K562 (cell line): ENCODE measurements at regions not wholly inside any gene's neighbourhood (a gene's known extent, or its start where the extent isn't known, plus 50 kb on each side); places are given as distances from the start of the nearest gene placed in this dataset.
"Not testable (repeated sequence)": the region's sequence is repeated elsewhere in the genome, so short reads cannot be mapped to it uniquely, and the experiment has no call there.

Experiments used
- ATAC-seq: fragments of 200-7000 bp; cut with Tn5 transposase; 3 replicates; pipeline ENCODE4 v1.9.1; 2020; ENCODE audit warnings: moderate library complexity
- BruUV-seq: library from RNA; stranded (reverse); fragments of 400-500 nt; replicated peaks from 2 replicates; lab custom pipeline; 2021; lab: Mats Ljungman, UMichigan
- CTCF ChIA-PET: fragments of 300-600 bp; formaldehyde crosslinking; extraction: SDS; loops from one replicate; lab custom pipeline; 2021; ENCODE audit warnings: low intra/inter-chr PET ratio; lab: Yijun Ruan, JAX
- POLR2A ChIA-PET: fragments of 300-600, 350-650 bp; sonication (Branson Sonifier 250); formaldehyde crosslinking; extraction: SDS; loops from one replicate; lab custom pipeline; 2021; ENCODE audit warnings: antibody characterized with exemption, inconsistent platforms; lab: Yijun Ruan, JAX
- DNase-seq, 4 experiments: peaks; one replicate each; pipeline versions ENCODE4 v3.0.0 to v3.0.0-alpha.2; 2011 to 2018; ENCODE audit warnings: low spot score in 3 of 4, mixed read lengths in 3 of 4; ENCODE audit errors: extremely low read depth in 1 of 4
- FAIRE-seq: peaks from 2 replicates; lab custom pipeline; 2011; peaks lifted over from hg19 to GRCh38; lab: Jason Lieb, UNC
- H2AFZ ChIP-seq: 2 replicates; pipeline ENCODE4 v1.6.0; 2011; ENCODE audit warnings: low read depth, low read length, control low read depth, inconsistent platforms
- H3K27ac ChIP-seq: fragments of 200-600 bp; 3 replicates; pipeline ENCODE4 v1.8.0; 2011; ENCODE audit warnings: low read depth, mild to moderate bottlenecking, control low read depth, inconsistent platforms, low read length, moderate library complexity, mixed read lengths; ENCODE audit errors: extremely low read depth
- H3K27me3 ChIP-seq, 2 experiments: fragments of 300-600 bp in 1 of 2; 2 replicates in 1 of 2; 3 replicates in 1 of 2; pipeline versions ENCODE4 v1.6.0 to v1.8.0; 2011; ENCODE audit warnings: inconsistent platforms in 2 of 2, low read length in 2 of 2, mild to moderate bottlenecking in 1 of 2, mixed read lengths in 1 of 2, moderate library complexity in 1 of 2; ENCODE audit not compliant: control insufficient read depth in 2 of 2, insufficient read depth in 2 of 2
- H3K36me3 ChIP-seq: fragments of 300-600 bp; 3 replicates; pipeline ENCODE4 v1.8.0; 2011; ENCODE audit warnings: mild to moderate bottlenecking, low read length, inconsistent platforms; ENCODE audit not compliant: control insufficient read depth, insufficient read depth
- H3K4me1 ChIP-seq, 2 experiments: fragments of 200-600 bp in 1 of 2; replicated peaks in 1 of 2; 2 replicates in 1 of 2; 3 replicates in 1 of 2; pipeline versions ENCODE4 v1.5.1 to v1.8.0; 2011; ENCODE audit warnings: inconsistent platforms in 2 of 2, low read length in 2 of 2, mild to moderate bottlenecking in 1 of 2, mixed read lengths in 1 of 2, moderate library complexity in 1 of 2; ENCODE audit not compliant: control insufficient read depth in 2 of 2, insufficient read depth in 2 of 2
- H3K4me2 ChIP-seq: 2 replicates; pipeline ENCODE4 v1.6.1; 2011; ENCODE audit warnings: low read length, control low read depth, inconsistent platforms, mixed read lengths; ENCODE audit not compliant: insufficient read depth
- H3K4me3 ChIP-seq: fragments of 200-600 bp; sonication (generic), shearing (Covaris generic); 2 replicates; pipeline ENCODE4 v1.5.1; 2016; ENCODE audit warnings: control low read depth, inconsistent platforms
- H3K79me2 ChIP-seq: fragments of 200-600 bp; 3 replicates; pipeline ENCODE4 v1.8.0; 2011; ENCODE audit warnings: low read length, inconsistent platforms; ENCODE audit not compliant: control insufficient read depth, insufficient read depth
- H3K9ac ChIP-seq, 2 experiments: 2 replicates each; pipeline versions ENCODE4 v1.6.0 to v1.6.1; 2011; ENCODE audit warnings: low read depth in 2 of 2, low read length in 2 of 2, control low read depth in 1 of 2, inconsistent platforms in 1 of 2, mild to moderate bottlenecking in 1 of 2, mixed read lengths in 1 of 2; ENCODE audit not compliant: insufficient read depth in 1 of 2
- H3K9me1 ChIP-seq: one replicate; pipeline ENCODE4 v1.6.0; 2011; ENCODE audit warnings: inconsistent platforms, mild to moderate bottlenecking, low read length, moderate library complexity; ENCODE audit not compliant: control insufficient read depth, insufficient read depth
- H3K9me3 ChIP-seq: replicated peaks from 2 replicates; pipeline ENCODE4 v1.5.1; 2011; ENCODE audit warnings: low read depth, low read length, inconsistent platforms; ENCODE audit not compliant: control insufficient read depth, insufficient read depth
- H4K20me1 ChIP-seq: replicated peaks from 2 replicates; pipeline ENCODE4 v1.6.1; 2011; ENCODE audit warnings: low read length, inconsistent platforms, mixed read lengths; ENCODE audit not compliant: control insufficient read depth, insufficient read depth
- MEIS2 ChIP-seq: fragments of 450-650 bp; IDR thresholded peaks from 2 replicates; pipeline ENCODE4 v1.6.1; 2014; ENCODE audit warnings: mild to moderate bottlenecking; ENCODE audit not compliant: partially characterized antibody
- PBX2 ChIP-seq, 2 experiments: IDR thresholded peaks in 1 of 2; conservative IDR thresholded peaks in 1 of 2; 2 replicates each; pipeline ENCODE4 v1.6.1; 2016; ENCODE audit warnings: low read depth in 2 of 2, mild to moderate bottlenecking in 1 of 2, missing compliant biosample characterization in 1 of 2, missing genetic modification characterization in 1 of 2, moderate library complexity in 1 of 2
- PKNOX1 ChIP-seq: fragments of 450-650 bp; IDR thresholded peaks from 2 replicates; pipeline ENCODE4 v1.6.1; 2016
- RAD51 ChIP-seq: fragments of 450-650 bp; IDR thresholded peaks from 2 replicates; pipeline ENCODE4 v1.7.1; 2016; ENCODE audit warnings: low read depth, mild to moderate bottlenecking, borderline replicate concordance
- USF1 ChIP-seq: sonication (generic); formaldehyde crosslinking; IDR thresholded peaks from 2 replicates; pipeline ENCODE4 v1.9.0; 2022; ENCODE audit warnings: mild to moderate bottlenecking, missing genetic modification reagents
- USF2 ChIP-seq: sonication (generic); formaldehyde crosslinking; IDR thresholded peaks from 2 replicates; pipeline ENCODE4 v1.5.0; 2020; ENCODE audit warnings: missing genetic modification reagents
- YY1 ChIP-seq, 3 experiments: IDR thresholded peaks; 2 replicates each; pipeline ENCODE4 v1.6.1; 2011; ENCODE audit warnings: low read length in 2 of 3, mild to moderate bottlenecking in 2 of 3, moderate library complexity in 2 of 3, borderline replicate concordance in 1 of 3, control low read depth in 1 of 3, low read depth in 1 of 3; ENCODE audit not compliant: insufficient read depth in 3 of 3, insufficient replicate concordance in 2 of 3, control insufficient read depth in 1 of 3, insufficient read length in 1 of 3; ENCODE audit errors: extremely low read depth in 1 of 3
- WGBS: fragments of 100-300 bp; shearing (Covaris generic); methylation state at CpG from one replicate; pipeline ENCODE4 v1.1.6; 2016; ENCODE audit warnings: low coverage, mixed read lengths; ENCODE audit not compliant: insufficient coverage; ENCODE audit errors: missing lambda C conversion rate; 5-methylcytosine and 5-hydroxymethylcytosine counted together
- in situ Hi-C: fragments of 300-500 bp; cut with MboI; formaldehyde crosslinking; loops from 4 replicates; pipeline ENCODE4 v1.15.0; 2018; ENCODE audit warnings: inconsistent platforms, mixed read lengths
- intact Hi-C: fragments of 100-400 bp; cut with micrococcal nuclease; formaldehyde crosslinking; loops from 2 replicates; pipeline ENCODE4 v1.14.2; 2022

GRCh38 chr11:67880594-67881196 lies 123.2 kb downstream of the UNC93B1 start:
- BruUV-seq, intact Hi-C loops, H3K9ac ChIP-seq, H3K4me3 ChIP-seq, H3K9me3 ChIP-seq, FAIRE-seq, H3K4me2 ChIP-seq, POLR2A ChIA-PET, H3K27ac ChIP-seq, H3K4me1 ChIP-seq, H3K36me3 ChIP-seq, H3K9me1 ChIP-seq, H3K79me2 ChIP-seq, DNase-seq, ATAC-seq, H2AFZ ChIP-seq, in situ Hi-C loops, H4K20me1 ChIP-seq, CTCF ChIA-PET, H3K27me3 ChIP-seq: not testable (repeated sequence)
- 39% methylated on average over 8 of the region's 8 CpGs for WGBS

GRCh38 chr11:67878666-67879065 lies 125.2 kb downstream of the UNC93B1 start:
- intact Hi-C loops; H3K27me3 ChIP-seq; H3K9me1 ChIP-seq; CTCF ChIA-PET; POLR2A ChIA-PET; ATAC-seq; H3K4me3 ChIP-seq; H3K36me3 ChIP-seq; H2AFZ ChIP-seq; H4K20me1 ChIP-seq; H3K4me1 ChIP-seq; H3K9me3 ChIP-seq; H3K27ac ChIP-seq; FAIRE-seq; H3K79me2 ChIP-seq; H3K9ac ChIP-seq; BruUV-seq; H3K4me2 ChIP-seq; in situ Hi-C loops; TF ChIP-seq PBX2 (CRISPR knock-in tag; IDR thresholded peaks at IDR 0.05; ENCODE audit: low read depth): not testable (repeated sequence)
- DNase-seq, result peak in 1 of 4 experiments; percentile 26
- WGBS, result 56% methylated on average over 3 of the region's 3 CpGs
- peak; percentile 22 for TF ChIP-seq MEIS2
- TF ChIP-seq YY1 (IDR thresholded peaks at IDR 0.05; ENCODE audit: borderline replicate concordance in 1 of 3, control insufficient read depth in 1 of 3, extremely low read depth in 1 of 3, insufficient read depth in 3 of 3, insufficient read length in 1 of 3, insufficient replicate concordance in 2 of 3, low read depth in 1 of 3, low read length in 2 of 3), result peak in 2 of 3 experiments; percentile 44 to 72
- 0 out of 2 replicates have a peak, but pooled peaks have one; percentile 27 for TF ChIP-seq PKNOX1
- TF ChIP-seq RAD51, result peak; percentile 44; the same call in 1 of the 2 replicates
- TF ChIP-seq USF1 (CRISPR knock-in tag), result 0 out of 2 replicates have a peak, but pooled peaks have one; percentile 29
- TF ChIP-seq PBX2 (tag; conservative IDR thresholded peaks at IDR 0.05; ENCODE audit: low read depth), result 0 out of 2 replicates have a peak, but pooled peaks have one; percentile 28
- peak; percentile 23; the same call in 1 of the 2 replicates for TF ChIP-seq USF2 (CRISPR knock-in tag)
